DND-41 (cell line): ENCODE measurements at regions not wholly inside any gene's neighbourhood (a gene's known extent, or its start where the extent isn't known, plus 50 kb on each side); places are given as distances from the start of the nearest gene placed in this dataset.

Experiments
- ATAC-seq: fragments of 200-7000 bp; cut with Tn5 transposase; 3 replicates; pipeline ENCODE4 v1.9.1; 2021; ENCODE audit warnings: low read depth; ENCODE audit not compliant: insufficient read depth
- DNase-seq: peaks from one replicate; pipeline ENCODE4 v3.0.0-alpha.2; 2020
- H2AFZ ChIP-seq: 2 replicates; pipeline ENCODE4 v1.6.0; 2012; ENCODE audit warnings: low read depth, low read length
- H3K27ac ChIP-seq: 2 replicates; pipeline ENCODE4 v1.5.1; 2012; ENCODE audit warnings: low read length, inconsistent platforms
- H3K27me3 ChIP-seq: fragments of 200-600 bp; sonication (generic); 2 replicates; pipeline ENCODE4 v1.6.0; 2012; ENCODE audit warnings: low read length, mild to moderate bottlenecking, inconsistent platforms; ENCODE audit not compliant: insufficient read depth, poor library complexity
- H3K36me3 ChIP-seq: 2 replicates; pipeline ENCODE4 v1.5.1; 2012; ENCODE audit warnings: low read length, inconsistent platforms; ENCODE audit not compliant: insufficient read depth
- H3K4me1 ChIP-seq: 2 replicates; pipeline ENCODE4 v1.5.1; 2012; ENCODE audit warnings: mild to moderate bottlenecking, low read length; ENCODE audit not compliant: insufficient read depth
- H3K4me2 ChIP-seq: 2 replicates; pipeline ENCODE4 v1.6.0; 2012; ENCODE audit warnings: mild to moderate bottlenecking, moderate library complexity, low read length, inconsistent platforms; ENCODE audit not compliant: insufficient read depth
- H3K4me3 ChIP-seq, 2 experiments: fragments of 200-600 bp in 1 of 2; shearing (Covaris generic) in 1 of 2; 2 replicates each; pipeline ENCODE4 v1.5.1; 2012 to 2016; ENCODE audit warnings: inconsistent platforms in 2 of 2, low read length in 2 of 2, mild to moderate bottlenecking in 2 of 2, low read depth in 1 of 2, moderate library complexity in 1 of 2
- H3K79me2 ChIP-seq: 2 replicates; pipeline ENCODE4 v1.6.0; 2012; ENCODE audit warnings: low read length, inconsistent platforms; ENCODE audit not compliant: insufficient read depth
- H3K9ac ChIP-seq: 2 replicates; pipeline ENCODE4 v1.6.0; 2012; ENCODE audit warnings: low read depth, mild to moderate bottlenecking, inconsistent platforms, low read length, moderate library complexity
- H3K9me3 ChIP-seq: 2 replicates; pipeline ENCODE4 v1.5.1; 2012; ENCODE audit warnings: low read length, moderate library complexity, mild to moderate bottlenecking, inconsistent platforms; ENCODE audit not compliant: insufficient read depth, severe bottlenecking
- H4K20me1 ChIP-seq: 2 replicates; pipeline ENCODE4 v1.6.0; 2012; ENCODE audit warnings: low read length; ENCODE audit not compliant: insufficient read depth
- EZH2 ChIP-seq: IDR thresholded peaks from 3 replicates; pipeline ENCODE4 v1.6.1; 2012; ENCODE audit warnings: borderline replicate concordance, low read depth, mild to moderate bottlenecking, moderate library complexity, low read length, inconsistent platforms; ENCODE audit not compliant: severe bottlenecking
- TF ChIP-seq, protein P1 (sequence below): IDR thresholded peaks from 2 replicates; pipeline ENCODE4 v1.5.1; 2012; ENCODE audit warnings: borderline replicate concordance, low read length, moderate library complexity, mild to moderate bottlenecking; ENCODE audit not compliant: poor library complexity, severe bottlenecking; ENCODE audit errors: extremely low read depth

DNA sequence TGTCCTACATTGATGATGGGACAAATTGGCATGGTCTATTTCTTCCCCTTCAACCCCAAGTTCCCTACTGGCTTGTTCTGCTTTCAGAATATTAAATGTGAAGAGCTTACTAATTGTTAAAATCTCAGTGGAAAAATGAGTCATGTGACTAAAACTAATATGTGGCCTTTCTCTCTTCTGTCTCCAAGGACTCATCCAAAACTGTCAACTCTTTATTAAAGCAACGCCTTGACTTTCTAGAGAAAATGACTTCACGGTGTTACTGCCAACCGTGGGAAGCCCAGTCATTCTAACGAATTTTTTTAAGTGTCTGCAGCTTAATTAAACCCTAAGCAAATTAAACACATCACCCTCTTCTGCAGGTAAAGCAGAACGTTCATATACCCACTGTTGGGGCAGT is 431.6 kb downstream of the DTWD2 start:
- no peak for ATAC-seq

DNA sequence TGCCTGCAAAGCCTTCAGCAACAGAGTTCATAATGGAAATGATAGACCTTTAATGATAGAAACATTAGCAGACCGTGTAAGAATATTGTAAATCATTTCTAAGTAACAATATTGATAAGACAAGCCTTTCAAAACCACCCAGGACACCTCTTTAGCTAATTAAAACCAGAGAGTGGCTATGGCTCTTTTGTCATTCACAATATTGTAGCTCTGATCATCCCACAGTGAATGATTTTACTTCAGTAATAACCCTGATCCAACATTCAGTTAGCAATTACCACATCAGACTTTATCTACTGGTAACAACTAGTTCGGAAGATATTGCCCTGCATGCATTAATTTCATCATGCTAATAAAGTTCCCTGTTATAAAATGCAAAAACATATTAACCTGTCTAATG is 432.6 kb downstream of the DTWD2 start:
- Histone ChIP-seq H2AFZ (no peak overlapping the region), H3K79me2 (no peaks in the 10 kb centered on the region), H3K9me3 (no peaks in the 10 kb centered on the region), H3K27ac (no peak overlapping the region), H3K9ac (no peak overlapping the region), H3K4me2 (no peak overlapping the region), H3K4me3 (no peak overlapping the region), H3K36me3 (no peaks in the 10 kb centered on the region), H3K27me3 (no peaks in the 10 kb centered on the region), H3K4me1 (no peaks in the 10 kb centered on the region), H4K20me1 (no peaks in the 10 kb centered on the region)
- no peak for TF ChIP-seq EZH2
- TF ChIP-seq, protein P1, sequence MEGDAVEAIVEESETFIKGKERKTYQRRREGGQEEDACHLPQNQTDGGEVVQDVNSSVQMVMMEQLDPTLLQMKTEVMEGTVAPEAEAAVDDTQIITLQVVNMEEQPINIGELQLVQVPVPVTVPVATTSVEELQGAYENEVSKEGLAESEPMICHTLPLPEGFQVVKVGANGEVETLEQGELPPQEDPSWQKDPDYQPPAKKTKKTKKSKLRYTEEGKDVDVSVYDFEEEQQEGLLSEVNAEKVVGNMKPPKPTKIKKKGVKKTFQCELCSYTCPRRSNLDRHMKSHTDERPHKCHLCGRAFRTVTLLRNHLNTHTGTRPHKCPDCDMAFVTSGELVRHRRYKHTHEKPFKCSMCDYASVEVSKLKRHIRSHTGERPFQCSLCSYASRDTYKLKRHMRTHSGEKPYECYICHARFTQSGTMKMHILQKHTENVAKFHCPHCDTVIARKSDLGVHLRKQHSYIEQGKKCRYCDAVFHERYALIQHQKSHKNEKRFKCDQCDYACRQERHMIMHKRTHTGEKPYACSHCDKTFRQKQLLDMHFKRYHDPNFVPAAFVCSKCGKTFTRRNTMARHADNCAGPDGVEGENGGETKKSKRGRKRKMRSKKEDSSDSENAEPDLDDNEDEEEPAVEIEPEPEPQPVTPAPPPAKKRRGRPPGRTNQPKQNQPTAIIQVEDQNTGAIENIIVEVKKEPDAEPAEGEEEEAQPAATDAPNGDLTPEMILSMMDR: no peak
- DNase-seq (no peak), ATAC-seq (no peak)

More for the DNA sequence above, 431.6 kb downstream of the DTWD2 start:
- Histone ChIP-seq H3K4me1 (no peaks in the 10 kb centered on the region), H2AFZ (no peak overlapping the region), H3K27me3 (no peaks in the 10 kb centered on the region), H4K20me1 (no peaks in the 10 kb centered on the region), H3K36me3 (no peaks in the 10 kb centered on the region), H3K9me3 (no peaks in the 10 kb centered on the region), H3K9ac (no peak overlapping the region), H3K79me2 (no peaks in the 10 kb centered on the region), H3K4me3 (no peak overlapping the region), H3K4me2 (no peak overlapping the region), H3K27ac (no peak overlapping the region)
- no peak for DNase-seq
- TF ChIP-seq, protein P1: no peak
- no peak for TF ChIP-seq EZH2

DNA sequence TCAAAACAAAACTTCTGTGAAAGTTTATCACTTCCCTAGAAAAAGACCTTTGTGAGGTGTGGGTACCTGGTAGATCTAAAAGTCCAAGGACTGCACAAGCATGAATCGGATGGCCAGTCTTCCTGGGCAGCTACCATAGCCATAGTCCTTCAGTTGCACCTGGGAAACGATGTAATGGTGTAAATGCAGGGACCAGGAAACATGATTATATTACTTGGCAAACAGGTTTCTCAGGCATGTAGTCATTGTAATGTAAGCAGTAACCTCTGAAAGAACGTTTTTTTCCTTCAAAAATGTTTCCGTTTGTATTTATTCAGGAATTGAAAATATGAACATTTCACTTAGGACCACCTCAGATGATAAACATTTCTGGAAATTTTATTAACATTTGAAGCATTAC is 433.4 kb downstream of the DTWD2 start:
- H3K27ac ChIP-seq: no peak overlapping the region
- H3K4me3 ChIP-seq: no peak overlapping the region
- H3K4me1 ChIP-seq: no peaks in the 10 kb centered on the region
- ATAC-seq (no peak), DNase-seq (no peak)
- no peaks in the 10 kb centered on the region for H4K20me1 ChIP-seq
- TF ChIP-seq, protein P1: no peak
- H3K9me3 ChIP-seq: no peaks in the 10 kb centered on the region
- no peaks in the 10 kb centered on the region for H3K79me2 ChIP-seq
- no peak overlapping the region for H3K9ac ChIP-seq
- H3K36me3 ChIP-seq: no peaks in the 10 kb centered on the region
- H2AFZ ChIP-seq: no peak overlapping the region
- no peaks in the 10 kb centered on the region for H3K27me3 ChIP-seq
- no peak overlapping the region for H3K4me2 ChIP-seq

DNA sequence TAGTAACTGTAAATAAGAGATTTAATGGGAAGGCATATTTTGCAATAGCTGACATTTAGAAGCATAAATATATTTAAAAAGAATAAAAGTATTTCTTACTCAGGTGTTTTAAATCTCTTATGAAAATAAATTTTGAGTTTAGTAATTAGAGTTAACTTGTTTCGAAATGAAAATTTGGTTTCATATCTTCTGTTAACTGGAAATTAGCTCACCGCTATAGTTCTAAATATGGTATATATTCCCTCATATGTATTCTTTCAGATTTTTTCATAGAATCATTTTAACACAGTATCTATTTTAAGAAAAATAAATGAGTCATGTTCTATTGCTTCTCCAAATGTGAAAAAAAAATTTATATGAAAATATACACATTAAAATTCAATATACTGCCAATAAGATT is 434.1 kb downstream of the DTWD2 start:
- Histone ChIP-seq H3K79me2 (no peaks in the 10 kb centered on the region), H3K27me3 (no peaks in the 10 kb centered on the region), H3K4me1 (no peaks in the 10 kb centered on the region), H3K9me3 (no peaks in the 10 kb centered on the region), H3K4me3 (no peak overlapping the region), H2AFZ (no peak overlapping the region), H3K27ac (no peak overlapping the region), H3K4me2 (no peak overlapping the region), H3K9ac (no peak overlapping the region), H3K36me3 (no peaks in the 10 kb centered on the region), H4K20me1 (no peaks in the 10 kb centered on the region)
- DNase-seq: no peak
- ATAC-seq: no peak
- no peak for TF ChIP-seq EZH2
- TF ChIP-seq, protein P1: no peak
